NT2/D1 (cell line): ENCODE measurements at regions not wholly inside any gene's neighbourhood (a gene's known extent, or its start where the extent isn't known, plus 50 kb on each side); places are given as distances from the start of the nearest gene placed in this dataset.

ENCODE experiments used
- YY1 ChIP-seq: IDR thresholded peaks from 2 replicates; pipeline ENCODE4 v1.6.1; 2011; ENCODE audit not compliant: insufficient read length, insufficient read depth
- ZNF274 ChIP-seq: IDR thresholded peaks from 2 replicates; pipeline ENCODE4 v1.6.1; 2011; ENCODE audit warnings: mild to moderate bottlenecking, low read depth, low read length

DNA sequence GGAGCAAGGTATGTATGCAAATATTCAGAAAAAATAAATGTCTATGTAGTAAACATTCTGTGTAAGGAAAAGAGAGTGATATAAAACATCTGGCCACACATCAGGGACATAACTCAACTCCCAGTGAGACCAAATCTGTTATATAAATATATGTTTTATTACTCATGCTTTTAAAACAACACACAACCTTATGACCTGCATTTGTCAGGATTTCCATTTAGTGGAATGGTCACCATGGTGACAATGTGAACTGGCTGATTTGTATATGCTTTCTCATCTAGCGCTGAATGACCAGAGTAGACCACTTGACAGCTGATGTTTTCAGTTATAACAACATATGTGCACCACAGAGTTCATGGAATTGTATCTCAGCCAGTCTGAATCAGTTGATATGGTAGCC is 551.7 kb downstream of the HTR7 start:
- TF ChIP-seq YY1 = no peak
- TF ChIP-seq ZNF274 = no peak
